ENCODE measurements at regions not wholly inside any gene's neighbourhood (a gene's known extent, or its start where the extent isn't known, plus 50 kb on each side); places are given as distances from the start of the nearest gene placed in this dataset.
A peak's percentile ranks its signal among the peaks of the same experiment; 100 is the strongest.

GRCh38 chr6:141354191-141354955 lies 778.4 kb upstream of the GJE1 start:
- no peak for DNase-seq

- DNase-seq, result no peak
Measured at GRCh38 chr6:141351721-141352120, 781.0 kb upstream of the GJE1 start.

GRCh38 chr6:141349710-141350109 lies 783.0 kb upstream of the GJE1 start:
- no peak for DNase-seq

GRCh38 chr6:141347906-141348492 lies 784.7 kb upstream of the GJE1 start:
- DNase-seq, result no peak

GRCh38 chr6:141347086-141347485 lies 785.6 kb upstream of the GJE1 start:
- DNase-seq, result no peak

GRCh38 chr6:141346535-141346934 lies 786.2 kb upstream of the GJE1 start:
- DNase-seq, result no peak

- DNase-seq, result no peak
Measured at GRCh38 chr6:141337191-141337590, 795.5 kb upstream of the GJE1 start.

GRCh38 chr6:141335477-141336273 lies 797.0 kb upstream of the GJE1 start:
- DNase-seq, result no peak

GRCh38 chr6:141326925-141327324 lies 805.8 kb upstream of the GJE1 start:
- DNase-seq, result no peak

- peak; percentile 85 for DNase-seq
Measured at GRCh38 chr6:141326426-141326825, 806.3 kb upstream of the GJE1 start.

- peak; percentile 53 for DNase-seq
Measured at GRCh38 chr6:141321493-141322347, 811.0 kb upstream of the GJE1 start.

GRCh38 chr6:141316236-141316635 lies 816.5 kb upstream of the GJE1 start:
- no peak for DNase-seq

GRCh38 chr6:141313986-141314385 lies 818.7 kb upstream of the GJE1 start:
- DNase-seq, result no peak

- DNase-seq, result no peak
Measured at GRCh38 chr6:141309295-141309694, 823.4 kb upstream of the GJE1 start.

- DNase-seq, result no peak
Measured at GRCh38 chr6:141307309-141307998, 825.3 kb upstream of the GJE1 start.

- DNase-seq, result no peak
Measured at GRCh38 chr6:141303907-141304306, 828.8 kb upstream of the GJE1 start.

GRCh38 chr6:141301779-141302178 lies 830.9 kb upstream of the GJE1 start:
- no peak for DNase-seq

- no peak for DNase-seq
Measured at GRCh38 chr6:141290941-141291721, 841.6 kb upstream of the GJE1 start.

GRCh38 chr6:141288947-141289346 lies 843.8 kb upstream of the GJE1 start:
- no peak for DNase-seq

- peak; percentile 54 for DNase-seq
Measured at GRCh38 chr6:141282263-141282662, 850.5 kb upstream of the GJE1 start.

GRCh38 chr6:141269684-141270083 lies 863.0 kb upstream of the GJE1 start:
- DNase-seq, result no peak
